GM12873 (cell line): ENCODE measurements at regions not wholly inside any gene's neighbourhood (a gene's known extent, or its start where the extent isn't known, plus 50 kb on each side); places are given as distances from the start of the nearest gene placed in this dataset.

Experiments
- CTCF ChIP-seq: IDR thresholded peaks from 2 replicates; pipeline ENCODE4 v1.5.1; 2012; ENCODE audit warnings: low read depth, mild to moderate bottlenecking, moderate library complexity, low read length, control low read depth; ENCODE audit not compliant: insufficient read depth; ENCODE audit errors: missing control alignments

GRCh38 chr3:124633524-124633923 lies 96.7 kb upstream of the UMPS start:
- no peak for TF ChIP-seq CTCF

GRCh38 chr3:124634210-124635168 lies 95.8 kb upstream of the UMPS start:
- no peak for TF ChIP-seq CTCF

DNA sequence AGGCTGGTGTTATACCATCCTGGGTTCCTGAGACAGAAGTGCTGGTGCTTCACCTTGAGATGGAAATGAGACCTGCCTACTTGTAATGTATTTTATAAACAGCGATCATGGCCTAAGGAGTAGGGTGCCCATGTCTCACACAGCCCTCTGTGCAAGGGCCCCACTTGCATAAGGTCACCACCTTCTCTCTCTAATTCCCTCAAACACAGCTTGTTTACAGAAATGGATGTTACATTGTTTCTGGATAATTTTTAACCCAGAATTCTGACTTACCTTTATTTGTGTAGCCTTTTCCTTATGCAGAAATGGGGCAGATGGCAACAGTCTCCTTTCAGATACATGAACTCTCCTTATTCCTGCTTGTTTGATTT lies 95.1 kb upstream of the UMPS start:
- no peak for TF ChIP-seq CTCF

GRCh38 chr3:124636101-124636862 lies 94.0 kb upstream of the UMPS start:
- no peak for TF ChIP-seq CTCF

DNA sequence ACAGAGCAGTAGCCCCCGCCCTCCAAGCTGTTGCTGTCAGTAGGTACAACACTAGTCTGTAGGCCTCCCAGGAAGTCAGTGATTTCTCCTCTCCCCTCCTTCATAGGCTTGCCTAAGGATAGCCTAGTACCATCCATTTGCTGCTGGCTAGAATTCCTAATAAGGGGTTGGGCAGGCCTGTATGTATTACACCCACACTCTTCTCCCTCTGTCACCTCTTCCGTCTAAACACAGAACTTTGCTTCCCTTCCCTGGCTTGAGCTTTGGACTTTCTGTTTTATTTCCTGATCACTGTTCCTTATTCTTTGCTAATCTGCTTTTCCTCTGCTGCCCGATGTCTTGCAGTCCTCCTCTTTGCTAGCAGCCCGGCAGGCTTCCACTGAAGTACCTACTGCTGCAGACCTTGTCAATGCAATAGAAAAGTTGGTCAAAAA lies 93.4 kb upstream of the UMPS start:
- TF ChIP-seq CTCF = no peak

DNA sequence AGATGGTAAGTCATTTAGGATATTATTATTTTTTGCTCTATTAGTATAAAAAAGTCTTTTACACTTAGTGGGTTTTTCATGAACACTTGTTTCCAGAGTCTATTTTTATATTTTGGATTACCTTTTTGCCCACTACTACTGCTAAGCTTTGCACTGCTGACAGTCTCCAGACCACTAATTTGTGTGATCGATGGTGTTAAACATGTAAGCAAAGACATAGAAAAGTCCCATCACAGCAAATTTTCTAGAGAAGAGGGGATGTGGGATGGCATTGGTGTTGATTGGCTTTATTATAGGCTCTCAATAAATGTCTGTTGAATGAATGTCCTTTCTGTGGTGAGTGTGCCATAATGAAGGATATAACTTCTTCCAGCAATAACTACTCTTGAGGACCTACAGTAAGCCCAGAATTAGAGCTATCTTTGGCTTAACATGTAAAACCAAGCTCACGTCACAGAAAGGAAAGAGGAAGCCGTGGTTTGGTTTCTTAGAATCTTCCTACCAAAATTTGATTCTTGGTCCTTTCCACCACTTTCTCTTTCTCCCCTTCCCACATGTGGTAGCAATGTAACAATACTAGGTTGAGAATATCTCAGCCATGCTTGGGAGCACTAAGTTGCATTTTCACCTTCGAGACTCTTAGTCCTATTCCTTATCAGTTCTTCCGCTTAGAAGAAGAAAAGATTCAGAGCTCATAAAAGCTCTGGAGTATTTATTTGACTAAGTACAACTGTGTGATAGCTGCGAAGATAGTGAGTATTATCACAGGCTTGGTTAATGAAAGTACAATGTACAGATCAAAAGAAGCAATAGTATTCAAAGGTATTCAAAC lies 90.6 kb upstream of the UMPS start:
- no peak for TF ChIP-seq CTCF
